VCaP (cell line): ENCODE measurements at regions not wholly inside any gene's neighbourhood (a gene's known extent, or its start where the extent isn't known, plus 50 kb on each side); places are given as distances from the start of the nearest gene placed in this dataset.

ENCODE experiments used
- H3K27ac ChIP-seq: fragments of 450-650 bp; 2 replicates; pipeline ENCODE4 v1.5.1; 2017
- TF ChIP-seq, protein P1 (sequence below): fragments of 450-650 bp; conservative IDR thresholded peaks from 2 replicates; pipeline ENCODE4 v1.5.1; 2017; ENCODE audit warnings: mild to moderate bottlenecking, moderate library complexity

DNA sequence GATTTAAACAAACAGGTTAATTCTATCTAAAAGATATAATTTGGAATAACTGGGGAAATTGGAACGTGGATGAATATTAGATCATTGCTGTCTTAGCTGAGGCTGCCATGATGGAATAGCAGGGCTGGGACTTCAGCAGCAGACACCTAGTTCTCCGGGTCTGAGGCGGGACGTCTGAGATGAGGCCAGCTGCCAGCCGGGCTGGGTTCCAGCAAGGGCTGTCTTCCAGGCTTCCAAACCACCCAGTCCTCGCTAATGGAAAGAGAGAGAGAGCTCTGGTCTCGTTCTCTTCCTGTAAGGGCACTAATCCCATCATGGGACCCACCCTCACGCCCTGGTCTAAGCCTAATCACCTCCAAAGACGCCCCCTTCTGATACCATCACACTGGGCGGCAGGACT lies 85.7 kb downstream of the ADRA2C start:
- peak overlapping the region; percentile 16; the same call in 1 of the 2 replicates for H3K27ac ChIP-seq
- TF ChIP-seq, protein P1, sequence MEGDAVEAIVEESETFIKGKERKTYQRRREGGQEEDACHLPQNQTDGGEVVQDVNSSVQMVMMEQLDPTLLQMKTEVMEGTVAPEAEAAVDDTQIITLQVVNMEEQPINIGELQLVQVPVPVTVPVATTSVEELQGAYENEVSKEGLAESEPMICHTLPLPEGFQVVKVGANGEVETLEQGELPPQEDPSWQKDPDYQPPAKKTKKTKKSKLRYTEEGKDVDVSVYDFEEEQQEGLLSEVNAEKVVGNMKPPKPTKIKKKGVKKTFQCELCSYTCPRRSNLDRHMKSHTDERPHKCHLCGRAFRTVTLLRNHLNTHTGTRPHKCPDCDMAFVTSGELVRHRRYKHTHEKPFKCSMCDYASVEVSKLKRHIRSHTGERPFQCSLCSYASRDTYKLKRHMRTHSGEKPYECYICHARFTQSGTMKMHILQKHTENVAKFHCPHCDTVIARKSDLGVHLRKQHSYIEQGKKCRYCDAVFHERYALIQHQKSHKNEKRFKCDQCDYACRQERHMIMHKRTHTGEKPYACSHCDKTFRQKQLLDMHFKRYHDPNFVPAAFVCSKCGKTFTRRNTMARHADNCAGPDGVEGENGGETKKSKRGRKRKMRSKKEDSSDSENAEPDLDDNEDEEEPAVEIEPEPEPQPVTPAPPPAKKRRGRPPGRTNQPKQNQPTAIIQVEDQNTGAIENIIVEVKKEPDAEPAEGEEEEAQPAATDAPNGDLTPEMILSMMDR = no peak

DNA sequence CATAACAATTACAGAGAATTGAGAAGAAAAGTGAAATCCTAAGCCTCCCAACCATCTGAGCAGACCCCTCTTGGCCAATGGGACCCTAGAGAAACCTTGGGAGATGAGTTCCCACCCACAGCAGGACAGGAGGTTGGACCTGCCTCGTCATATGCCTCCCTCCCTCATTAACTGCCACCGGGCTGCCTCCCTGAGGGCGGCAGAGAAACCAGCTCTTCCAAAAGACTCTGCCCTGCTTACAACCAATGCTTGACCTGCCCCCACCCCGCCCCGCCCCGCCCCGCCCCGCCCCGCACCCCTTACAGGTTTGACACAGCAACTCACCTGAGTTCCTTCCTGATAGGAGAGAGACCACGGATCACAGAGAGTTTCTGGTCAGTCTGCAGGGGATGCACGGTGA lies 86.1 kb downstream of the ADRA2C start:
- TF ChIP-seq, protein P1 = no peak
- H3K27ac ChIP-seq = peak overlapping the region; percentile 16; the same call in 1 of the 2 replicates

DNA sequence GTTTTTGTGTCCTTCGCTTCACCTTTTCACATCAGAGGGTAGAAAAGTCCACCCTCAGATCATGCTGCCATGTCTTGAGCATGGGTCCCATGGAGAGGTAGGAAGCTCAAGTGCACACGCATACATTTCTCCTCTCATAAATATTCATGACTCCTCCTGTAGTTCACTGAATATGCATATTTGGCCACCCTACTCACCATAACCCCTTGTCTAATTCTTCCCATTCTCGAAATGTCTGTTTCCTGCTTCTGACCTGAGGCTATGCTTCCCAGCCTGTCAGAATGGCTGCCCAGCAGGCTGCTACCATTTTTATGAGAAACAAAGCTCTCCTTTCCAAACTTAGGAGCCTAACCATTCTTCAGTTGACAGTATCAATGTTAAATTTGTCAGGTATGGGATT lies 86.5 kb downstream of the ADRA2C start:
- TF ChIP-seq, protein P1 = no peak
- H3K27ac ChIP-seq = no peak overlapping the region

DNA sequence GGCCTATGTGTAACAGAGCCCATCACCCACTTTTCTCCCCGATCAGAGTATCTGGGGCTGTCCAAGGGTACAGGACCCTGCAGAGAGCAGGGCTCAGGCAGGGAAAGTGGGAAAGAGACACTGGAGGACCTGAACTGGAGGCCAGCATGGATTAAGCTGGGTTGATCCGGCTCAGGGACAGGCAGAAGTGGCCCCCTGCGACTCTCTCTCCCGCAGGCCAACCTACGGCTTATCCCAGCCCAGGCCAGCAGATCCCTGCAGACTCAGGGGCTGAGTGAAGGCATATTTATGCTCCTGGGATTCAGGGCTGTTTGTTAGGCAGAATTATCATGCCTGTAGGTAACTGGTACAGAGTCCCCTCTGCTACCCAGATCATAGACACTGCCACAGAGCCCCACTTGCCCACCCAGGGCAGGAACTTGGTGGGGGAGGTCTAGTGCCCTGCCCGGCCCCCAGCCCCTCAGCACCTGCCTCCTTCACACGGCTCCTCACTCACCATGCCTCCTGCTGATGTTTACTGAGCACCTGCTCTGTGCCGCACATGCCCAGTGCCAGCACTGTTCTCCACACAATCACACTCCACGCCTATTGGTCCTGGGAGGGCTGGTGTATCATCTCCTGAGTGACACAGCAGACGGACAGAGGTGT lies 87.3 kb downstream of the ADRA2C start:
- TF ChIP-seq, protein P1 = no peak
- H3K27ac ChIP-seq = no peak overlapping the region

DNA sequence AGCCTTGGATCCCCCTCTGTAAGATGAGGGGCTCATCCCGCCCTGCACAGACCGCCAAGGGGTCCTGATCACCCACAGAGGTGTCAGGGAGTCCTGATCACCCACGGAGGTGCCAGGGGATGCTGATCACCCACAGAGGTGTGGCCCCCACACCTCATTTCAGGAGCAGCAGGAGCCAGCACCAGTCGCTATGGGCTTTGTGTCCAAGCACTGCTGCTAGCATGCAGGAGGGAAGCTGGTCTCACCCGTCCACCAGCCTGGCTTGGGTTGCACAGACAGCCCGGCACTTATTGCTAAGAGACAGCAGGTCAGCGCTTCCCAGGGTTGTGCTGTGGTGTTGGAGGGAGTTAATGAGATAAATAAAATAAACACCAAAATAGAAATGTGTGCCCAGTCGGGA lies 88.5 kb downstream of the ADRA2C start:
- TF ChIP-seq, protein P1 = no peak
- H3K27ac ChIP-seq = no peak overlapping the region

DNA sequence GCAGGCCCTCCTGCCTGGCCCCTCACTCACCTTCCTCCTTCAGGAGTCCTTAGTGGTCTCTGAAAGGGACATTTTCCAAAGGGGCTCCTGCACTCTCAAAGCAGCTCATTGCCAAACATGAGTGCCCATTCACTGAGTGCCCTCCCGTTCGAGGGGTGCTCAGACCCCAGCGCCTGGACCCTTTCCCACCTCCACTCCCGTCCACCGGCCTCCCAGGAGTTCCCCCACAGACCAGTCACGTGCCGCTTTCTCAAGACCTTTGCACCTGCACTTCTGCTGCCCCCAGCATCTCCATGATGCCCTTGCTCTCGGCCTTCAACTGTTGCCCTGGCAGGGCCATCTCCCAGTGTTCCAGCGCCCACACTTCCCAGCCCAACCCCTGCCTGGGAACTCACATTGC lies 89.5 kb downstream of the ADRA2C start:
- TF ChIP-seq, protein P1 = no peak

DNA sequence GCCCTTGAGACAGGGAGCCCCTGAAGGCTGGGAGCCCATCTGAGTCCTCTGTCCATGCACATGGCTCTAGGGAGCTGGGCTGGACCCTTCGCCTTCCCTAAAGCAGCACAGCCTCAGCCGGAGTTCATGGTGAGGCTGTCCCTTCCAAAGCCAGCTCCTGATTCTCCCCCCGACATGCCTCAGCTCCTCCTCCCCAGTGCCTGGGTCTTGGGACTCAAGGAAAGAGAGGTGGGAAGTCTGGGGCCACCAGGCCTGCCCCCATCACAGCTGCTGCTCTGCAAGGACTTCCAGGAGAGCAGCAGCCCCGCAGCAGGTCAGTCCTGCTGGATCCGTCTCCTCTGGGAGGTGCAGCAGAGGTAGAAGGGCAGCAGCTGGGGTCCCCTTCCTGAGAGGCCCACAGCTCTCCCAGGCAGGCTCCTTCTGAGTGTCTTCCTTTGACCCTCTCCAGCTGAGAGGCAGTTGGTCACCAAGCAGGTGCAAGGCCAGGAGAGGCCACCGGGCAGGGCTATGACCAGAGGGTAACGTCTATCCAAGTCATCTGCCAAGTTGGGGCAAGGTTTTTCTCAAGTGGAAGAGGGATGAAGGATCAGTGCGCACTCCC lies 90.5 kb downstream of the ADRA2C start:
- no peak overlapping the region for H3K27ac ChIP-seq
- TF ChIP-seq, protein P1 = no peak

More for the DNA sequence above, 89.5 kb downstream of the ADRA2C start:
- H3K27ac ChIP-seq = no peak overlapping the region
